ENCODE measurements at regions not wholly inside any gene's neighbourhood (a gene's known extent, or its start where the extent isn't known, plus 50 kb on each side); places are given as distances from the start of the nearest gene placed in this dataset.
"Not testable (repeated sequence)": the region's sequence is repeated elsewhere in the genome, so short reads cannot be mapped to it uniquely, and the experiment has no call there.

- DNase-seq (ENCODE audit: low spot score): not testable (repeated sequence)
Measured at GRCh38 chr16:29355339-29356059, 51.0 kb downstream of the NPIPB11 start.

- DNase-seq (ENCODE audit: low spot score): not testable (repeated sequence)
Measured at GRCh38 chr16:29354449-29354848, 52.1 kb downstream of the NPIPB11 start.

- DNase-seq (ENCODE audit: low spot score): not testable (repeated sequence)
Measured at GRCh38 chr16:29352617-29352999, 53.9 kb downstream of the NPIPB11 start.

- DNase-seq (ENCODE audit: low spot score): not testable (repeated sequence)
Measured at GRCh38 chr16:29351970-29352616, 54.4 kb downstream of the NPIPB11 start.

- DNase-seq (ENCODE audit: low spot score): not testable (repeated sequence)
Measured at GRCh38 chr16:29351271-29351969, 55.1 kb downstream of the NPIPB11 start.

GRCh38 chr16:29349966-29350365 lies 56.5 kb downstream of the NPIPB11 start:
- DNase-seq (ENCODE audit: low spot score): not testable (repeated sequence)

GRCh38 chr16:29348748-29349147 lies 57.8 kb downstream of the NPIPB11 start:
- not testable (repeated sequence) for DNase-seq (ENCODE audit: low spot score)

GRCh38 chr16:29348123-29348690 lies 58.3 kb downstream of the NPIPB11 start:
- DNase-seq (ENCODE audit: low spot score): not testable (repeated sequence)

GRCh38 chr16:29346796-29347580 lies 59.5 kb downstream of the NPIPB11 start:
- DNase-seq (ENCODE audit: low spot score): not testable (repeated sequence)

- not testable (repeated sequence) for DNase-seq (ENCODE audit: low spot score)
Measured at GRCh38 chr16:29346203-29346602, 60.3 kb downstream of the NPIPB11 start.

GRCh38 chr16:29342937-29343336 lies 63.6 kb downstream of the NPIPB11 start:
- not testable (repeated sequence) for DNase-seq (ENCODE audit: low spot score)

GRCh38 chr16:29340779-29341438 lies 65.6 kb downstream of the NPIPB11 start:
- DNase-seq (ENCODE audit: low spot score): not testable (repeated sequence)

- not testable (repeated sequence) for DNase-seq (ENCODE audit: low spot score)
Measured at GRCh38 chr16:29340235-29340634, 66.3 kb downstream of the NPIPB11 start.

GRCh38 chr16:29338821-29339700 lies 67.5 kb downstream of the NPIPB11 start:
- peak; percentile 62 for DNase-seq (ENCODE audit: low spot score)

- not testable (repeated sequence) for DNase-seq (ENCODE audit: low spot score)
Measured at GRCh38 chr16:29337385-29337901, 69.1 kb downstream of the NPIPB11 start.

GRCh38 chr16:29335549-29335846 lies 71.0 kb downstream of the NPIPB11 start:
- not testable (repeated sequence) for DNase-seq (ENCODE audit: low spot score)

GRCh38 chr16:29334776-29335548 lies 71.5 kb downstream of the NPIPB11 start:
- peak; percentile 50 for DNase-seq (ENCODE audit: low spot score)

GRCh38 chr16:29333492-29334097 lies 72.9 kb downstream of the NPIPB11 start:
- not testable (repeated sequence) for DNase-seq (ENCODE audit: low spot score)

- DNase-seq (ENCODE audit: low spot score): not testable (repeated sequence)
Measured at GRCh38 chr16:29330623-29331022, 75.9 kb downstream of the NPIPB11 start.
